ENCODE measurements at regions not wholly inside any gene's neighbourhood (a gene's known extent, or its start where the extent isn't known, plus 50 kb on each side); places are given as distances from the start of the nearest gene placed in this dataset.
"Not testable (repeated sequence)": the region's sequence is repeated elsewhere in the genome, so short reads cannot be mapped to it uniquely, and the experiment has no call there.

GRCh38 chr3:29182828-29183227 lies 98.0 kb upstream of the RBMS3 start:
- TF ChIP-seq CTCF (IDR thresholded peaks at IDR 0.05 in 4 of 5, conservative IDR thresholded peaks at IDR 0.05 in 1 of 5); POLR2A (IDR thresholded peaks at IDR 0.05): not testable (repeated sequence)

All from gastrocnemius medialis (tissue), 4 donors.